ENCODE measurements at regions not wholly inside any gene's neighbourhood (a gene's known extent, or its start where the extent isn't known, plus 50 kb on each side); places are given as distances from the start of the nearest gene placed in this dataset.

DNA sequence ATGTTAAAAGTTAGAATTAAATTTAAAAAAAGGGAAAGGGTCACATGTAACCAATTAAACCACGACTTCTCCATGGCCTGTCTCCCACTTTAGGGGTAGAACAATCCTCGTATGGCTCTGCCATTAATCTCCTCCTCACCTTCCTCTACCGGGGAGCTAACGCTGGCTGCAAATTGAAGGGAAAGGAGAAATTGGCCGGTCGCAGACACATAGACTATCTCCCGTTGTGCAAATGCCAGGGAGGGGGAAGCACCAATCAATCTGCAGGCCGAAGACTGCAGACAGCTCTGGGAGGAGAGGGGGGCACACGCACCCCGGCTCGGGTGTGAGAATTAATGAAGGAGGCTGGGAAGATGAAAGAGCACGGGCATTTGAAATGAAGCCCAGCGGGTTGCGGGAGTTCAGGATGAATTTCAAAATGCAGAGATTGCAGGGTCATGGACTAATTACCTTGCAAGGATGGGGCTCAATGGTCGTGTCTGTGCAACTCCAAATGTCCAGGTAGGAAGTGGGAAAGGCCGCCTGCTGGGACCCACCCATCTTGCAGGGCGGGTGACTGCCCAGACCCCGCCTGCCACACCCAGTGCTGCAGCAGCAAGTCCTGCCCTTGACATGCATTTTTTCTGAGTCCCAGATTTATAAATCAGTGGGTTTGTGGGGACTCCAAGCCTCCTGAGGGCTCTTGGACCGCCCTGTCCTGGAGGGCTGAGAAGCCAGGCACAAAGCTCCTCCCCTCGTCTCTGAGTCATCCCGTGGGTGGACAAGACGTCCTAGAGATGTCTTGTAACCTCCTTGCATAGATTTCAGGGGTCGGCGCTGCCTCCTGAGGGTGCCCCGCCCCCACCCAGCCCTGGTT is 534.2 kb downstream of the TBC1D22A start:
- no peak for DNase-seq

DNA sequence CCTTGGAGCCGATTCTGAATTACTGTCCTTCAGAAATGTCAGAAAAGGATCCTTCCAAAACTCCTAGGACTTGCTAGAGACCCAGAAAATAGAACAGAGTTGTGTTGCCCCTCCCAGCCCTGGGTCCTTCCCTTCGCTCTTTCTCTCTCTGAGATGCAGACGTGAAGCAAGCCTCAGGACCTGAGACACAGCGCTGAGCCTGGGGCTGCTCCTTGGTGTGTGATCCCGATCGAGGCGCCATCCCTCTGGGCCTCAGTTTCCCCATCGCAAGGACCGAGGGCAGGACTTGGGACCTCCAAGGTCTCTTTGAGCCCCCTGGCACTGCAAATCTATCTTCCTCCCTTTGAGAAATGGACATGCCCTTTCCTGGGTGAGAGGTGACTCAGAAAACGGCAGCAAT is 533.5 kb downstream of the TBC1D22A start:
- no peak for DNase-seq

- no peak for DNase-seq
These were observed 532.9 kb downstream of the TBC1D22A start for GRCh38 chr22:47295226-47295901.

DNA sequence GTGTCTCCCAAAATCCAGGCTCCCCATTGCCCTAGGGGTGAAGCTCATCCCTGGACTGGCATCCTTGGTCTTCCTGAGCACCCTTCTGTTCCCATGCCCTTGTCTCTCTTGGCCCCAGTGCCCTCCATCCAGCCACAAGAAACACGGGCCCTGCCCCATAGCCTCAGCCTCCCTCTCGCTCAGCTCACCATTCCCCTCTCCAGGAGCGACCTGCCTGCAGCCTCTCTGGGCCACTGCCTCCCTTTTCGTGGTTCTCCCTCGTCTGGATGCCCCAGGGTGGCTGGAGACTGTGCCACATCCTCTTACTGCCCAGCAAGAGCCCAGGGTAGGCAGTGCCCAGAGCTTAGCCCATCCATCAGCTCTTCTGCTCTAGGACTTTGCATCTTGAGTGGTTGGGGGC is 532.1 kb downstream of the TBC1D22A start:
- no peak for DNase-seq

- no peak for DNase-seq
These were observed 531.7 kb downstream of the TBC1D22A start for GRCh38 chr22:47294222-47294532.

DNA sequence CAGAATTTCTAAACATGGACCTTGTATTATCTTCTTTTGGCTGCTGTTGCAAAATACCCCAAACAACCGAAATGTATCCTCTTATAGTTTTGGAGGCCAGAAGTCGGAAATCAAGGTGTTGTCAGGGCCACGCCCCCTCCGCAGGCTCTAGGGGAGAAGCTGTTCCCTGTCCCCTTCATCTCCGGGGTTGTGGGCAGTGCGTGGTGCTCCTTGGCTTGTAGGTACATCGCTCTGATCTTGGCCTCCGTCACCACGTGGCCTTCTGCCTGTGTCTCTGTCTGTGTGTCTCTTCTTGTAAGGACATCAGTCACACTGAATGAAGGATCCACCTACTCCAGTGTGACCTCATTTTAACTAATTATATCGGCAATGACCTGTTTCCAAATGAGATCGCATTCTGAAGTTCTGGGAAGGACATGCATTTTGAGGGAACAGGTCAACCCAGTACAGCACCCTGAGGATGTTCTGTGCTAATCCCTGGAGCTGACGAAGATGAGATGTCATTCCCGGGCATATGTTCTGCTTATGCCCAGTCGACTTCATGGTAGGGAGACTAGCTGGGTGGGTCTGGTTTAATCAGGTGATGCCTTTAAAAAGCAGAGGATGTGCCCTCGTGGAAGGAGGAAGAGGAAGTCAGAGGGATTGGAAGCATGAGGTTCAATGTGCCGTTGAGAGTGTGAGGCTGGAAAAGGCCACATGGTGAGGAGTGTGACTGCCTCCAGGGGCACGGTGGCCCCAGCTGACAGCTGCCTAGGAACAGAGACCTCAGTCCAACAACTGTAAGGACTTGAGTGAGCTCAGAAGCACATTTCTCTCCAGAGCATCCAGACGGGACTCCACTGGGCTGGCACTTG is 531.1 kb downstream of the TBC1D22A start:
- no peak for DNase-seq

GRCh38 chr22:47292546-47293320 is 530.3 kb downstream of the TBC1D22A start:
- no peak for DNase-seq

DNA sequence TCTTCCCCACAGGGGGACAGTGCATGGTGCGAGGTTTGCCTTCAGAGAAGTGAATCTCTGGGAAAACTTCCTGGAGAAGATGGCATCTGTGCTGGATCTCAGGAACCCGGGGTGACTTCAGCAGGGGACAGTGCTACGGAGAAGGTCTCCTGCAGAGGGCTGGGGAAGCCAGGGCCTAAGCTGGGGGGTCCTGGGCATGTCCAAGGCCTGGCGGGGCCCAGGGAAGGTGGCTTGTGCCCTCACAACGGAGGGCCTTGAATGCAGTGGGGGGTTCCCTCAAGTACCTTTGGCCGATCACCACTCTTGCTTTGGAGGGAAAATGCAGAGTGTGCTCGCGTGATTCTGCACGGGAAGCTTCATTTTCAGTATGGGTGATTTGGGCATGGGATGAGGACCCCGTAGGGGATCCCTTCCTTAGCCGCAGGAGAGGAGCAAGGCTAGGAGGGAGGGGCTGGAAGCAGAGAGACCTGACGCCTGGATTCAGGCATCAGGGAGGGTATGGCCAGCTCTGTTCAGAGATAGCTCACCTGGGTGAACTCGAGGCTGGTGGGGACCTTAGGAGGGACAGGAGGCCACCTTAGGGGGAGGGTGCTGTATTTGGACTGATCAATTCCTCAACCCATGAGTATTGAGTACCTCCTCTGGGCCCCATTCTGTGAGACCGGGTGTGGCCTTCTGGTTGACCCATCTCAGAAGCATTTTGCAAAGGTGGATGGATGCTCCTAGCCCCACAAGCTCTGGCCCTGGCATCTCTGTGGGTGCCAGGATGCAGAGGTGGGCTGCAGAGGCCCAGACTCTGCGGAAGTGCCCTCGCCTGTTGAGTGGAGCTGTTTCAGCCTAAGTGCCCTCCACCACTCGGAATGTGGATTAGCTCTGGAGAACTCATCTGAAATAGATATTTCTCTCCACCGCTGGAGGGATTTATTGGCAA is 529.4 kb downstream of the TBC1D22A start:
- DNase-seq: no peak

DNA sequence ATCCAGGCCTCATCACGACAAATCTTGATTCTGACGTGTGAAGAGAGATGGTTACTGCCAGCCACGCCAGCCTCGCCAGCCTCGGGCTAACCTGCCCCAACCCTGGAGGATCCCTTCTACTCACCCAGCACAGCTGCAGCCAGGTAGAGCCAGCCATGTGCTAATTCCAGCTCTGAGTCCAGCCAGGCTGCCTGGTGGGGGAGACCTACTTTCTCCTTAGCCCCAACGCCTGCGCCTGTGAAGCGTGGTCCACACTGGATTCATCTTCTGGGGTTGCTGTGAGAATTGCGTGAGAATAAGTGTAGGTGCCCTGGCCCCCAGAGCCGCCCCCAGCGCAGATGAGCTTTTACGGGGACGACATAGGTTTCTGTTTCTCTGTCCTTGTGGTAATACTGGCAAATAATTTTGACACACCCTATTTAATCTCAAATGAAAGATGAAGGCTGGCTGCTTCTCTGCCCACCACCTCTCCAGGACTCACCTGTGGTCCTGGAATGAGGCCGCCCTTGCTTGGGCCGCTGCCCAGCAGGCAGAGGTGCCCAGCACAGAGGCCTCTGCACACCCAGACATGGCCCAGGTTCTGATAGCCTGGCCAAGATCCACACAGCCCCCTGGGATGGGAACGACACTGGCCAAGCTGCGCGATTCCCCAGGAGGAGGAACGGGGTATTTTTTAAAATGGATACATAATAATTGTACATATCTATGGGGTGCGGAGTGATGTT is 528.4 kb downstream of the TBC1D22A start:
- DNase-seq: no peak

- no peak for DNase-seq
These were observed 527.0 kb downstream of the TBC1D22A start for GRCh38 chr22:47289336-47289985.

DNA sequence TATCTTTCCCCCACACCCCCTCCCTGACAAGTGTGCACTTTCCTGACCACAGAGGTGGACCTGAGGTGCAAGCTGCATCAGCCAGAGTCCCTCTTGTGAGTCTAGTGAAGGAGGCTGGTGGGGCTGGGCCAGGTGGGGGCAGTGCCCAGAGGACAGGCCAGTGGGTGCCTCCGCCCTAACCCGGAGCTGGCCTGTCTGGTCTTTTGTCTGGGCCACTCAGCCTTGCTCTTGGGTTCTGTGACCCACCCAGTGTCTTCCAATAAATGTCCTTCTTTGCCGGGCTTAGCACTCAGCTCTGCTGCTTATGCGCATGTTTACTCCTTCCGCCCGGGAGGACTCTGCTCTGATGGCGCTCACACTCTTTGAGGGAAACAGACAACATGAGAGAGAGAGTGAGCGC is 526.2 kb downstream of the TBC1D22A start:
- no peak for DNase-seq

DNA sequence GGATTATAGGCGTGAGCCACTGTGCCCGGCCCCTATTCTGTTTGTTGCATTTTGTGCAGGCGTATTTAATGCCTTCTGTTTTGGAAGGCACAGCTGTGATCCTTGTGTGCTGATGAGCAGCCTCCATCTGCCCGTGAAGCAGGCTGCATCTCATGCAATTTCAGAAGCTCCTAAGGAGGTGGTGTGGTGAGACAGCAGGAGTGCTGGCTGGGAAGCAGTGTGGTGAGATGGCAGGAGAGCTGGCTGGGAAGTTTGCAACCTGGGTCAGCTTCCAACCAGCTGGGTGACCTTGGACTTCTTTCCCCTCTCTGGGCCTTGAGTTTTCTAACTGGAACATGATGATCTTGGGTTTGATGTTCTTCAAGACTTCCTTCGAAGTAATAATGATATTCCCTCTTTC is 525.1 kb downstream of the TBC1D22A start:
- peak; percentile 30 for DNase-seq

GRCh38 chr22:47286590-47286989 is 524.1 kb downstream of the TBC1D22A start:
- DNase-seq: no peak

DNA sequence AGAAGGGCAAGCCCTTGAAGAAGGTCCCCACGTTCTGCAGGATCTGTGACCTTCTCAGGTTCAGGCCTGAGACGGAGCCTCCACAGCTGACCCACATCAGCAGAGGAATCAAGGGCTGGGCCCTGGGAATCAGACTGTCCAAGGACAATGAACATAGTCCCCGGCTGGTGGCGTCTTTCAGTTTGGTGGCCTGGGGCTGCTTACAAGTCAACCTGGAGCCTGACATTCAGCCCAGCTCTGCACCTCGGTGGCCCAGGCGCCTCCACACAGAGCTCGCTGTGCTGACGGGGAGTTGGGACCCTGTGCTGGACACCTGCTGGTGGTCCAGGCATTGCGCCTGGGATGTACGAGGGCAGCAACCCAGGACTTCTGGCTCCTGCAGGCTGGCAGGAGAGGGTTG is 523.5 kb downstream of the TBC1D22A start:
- DNase-seq: no peak

GRCh38 chr22:47284822-47285221 is 522.4 kb downstream of the TBC1D22A start:
- DNase-seq: no peak

DNA sequence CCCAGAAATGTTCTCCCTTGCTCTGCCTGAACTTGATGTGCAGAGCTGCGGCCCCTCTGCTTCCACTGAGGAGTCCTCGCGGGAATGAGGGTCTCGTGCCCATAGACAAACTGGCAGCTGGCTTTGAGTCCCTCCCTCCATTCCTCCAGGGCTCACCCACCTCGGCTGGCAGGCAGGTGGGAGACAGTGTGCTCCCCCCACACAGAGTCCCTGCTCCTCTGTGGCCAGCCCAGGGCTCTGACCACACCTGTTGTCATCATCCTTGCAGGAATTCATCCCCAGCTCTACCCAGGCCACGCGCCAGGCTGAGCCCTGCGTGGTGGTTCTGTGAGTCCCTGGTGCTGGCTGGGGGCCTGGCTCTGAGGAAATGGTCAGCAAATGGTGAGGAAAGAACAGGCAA is 521.9 kb downstream of the TBC1D22A start:
- DNase-seq: no peak

- no peak for DNase-seq
These were observed 521.3 kb downstream of the TBC1D22A start for GRCh38 chr22:47283616-47284270.

DNA sequence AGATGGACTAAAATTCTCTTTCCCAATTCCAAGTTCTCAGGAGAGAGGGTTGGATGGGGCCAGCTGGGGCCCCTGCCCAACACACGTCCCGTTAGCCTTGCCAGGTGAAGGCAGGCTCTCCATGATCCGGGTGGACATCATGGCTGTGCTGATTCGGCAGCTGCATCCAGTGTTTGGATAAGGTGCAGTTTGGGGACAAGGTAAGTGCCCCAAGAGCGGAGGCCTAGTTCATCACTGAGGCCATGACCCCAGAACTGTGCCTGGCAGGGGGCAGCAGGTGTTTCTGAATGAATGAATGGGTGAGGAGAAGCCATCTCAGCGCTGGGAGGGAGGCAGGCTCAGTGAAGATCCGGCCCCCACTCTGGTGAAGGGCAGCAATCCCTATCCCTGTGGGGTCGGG is 520.4 kb downstream of the TBC1D22A start:
- no peak for DNase-seq

DNA sequence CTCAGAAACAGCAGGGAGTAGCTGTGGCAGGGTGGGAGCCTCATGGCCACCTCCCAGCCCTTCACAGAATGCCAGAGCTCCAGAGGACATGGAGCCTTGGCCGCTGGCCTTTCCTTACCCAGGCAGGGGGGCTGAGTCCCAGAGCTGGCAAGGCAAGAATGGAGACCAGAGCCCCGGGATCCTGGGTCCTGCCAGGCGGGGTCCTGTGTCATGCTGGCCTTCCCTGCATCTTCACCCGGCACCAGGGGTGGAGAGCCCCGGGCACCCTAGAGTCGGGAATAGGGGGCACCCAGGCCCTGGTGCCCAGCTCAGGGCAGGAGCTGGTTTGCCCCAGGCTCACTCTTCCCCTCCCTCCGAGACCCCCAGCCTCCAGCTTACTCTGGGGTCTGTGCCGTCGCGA is 519.9 kb downstream of the TBC1D22A start:
- no peak for DNase-seq

All from NCI-H2171 (cell line).